GM19467 (cell line): ENCODE measurements at regions not wholly inside any gene's neighbourhood (a gene's known extent, or its start where the extent isn't known, plus 50 kb on each side); places are given as distances from the start of the nearest gene placed in this dataset.
"Not testable (repeated sequence)": the region's sequence is repeated elsewhere in the genome, so short reads cannot be mapped to it uniquely, and the experiment has no call there.

Experiments
- ATAC-seq: cut with Tn5 transposase; IDR thresholded peaks from one replicate; pipeline ENCODE4 v1.9.1; 2021; ENCODE audit warnings: mild to moderate bottlenecking, moderate library complexity; ENCODE audit not compliant: unreplicated experiment

DNA sequence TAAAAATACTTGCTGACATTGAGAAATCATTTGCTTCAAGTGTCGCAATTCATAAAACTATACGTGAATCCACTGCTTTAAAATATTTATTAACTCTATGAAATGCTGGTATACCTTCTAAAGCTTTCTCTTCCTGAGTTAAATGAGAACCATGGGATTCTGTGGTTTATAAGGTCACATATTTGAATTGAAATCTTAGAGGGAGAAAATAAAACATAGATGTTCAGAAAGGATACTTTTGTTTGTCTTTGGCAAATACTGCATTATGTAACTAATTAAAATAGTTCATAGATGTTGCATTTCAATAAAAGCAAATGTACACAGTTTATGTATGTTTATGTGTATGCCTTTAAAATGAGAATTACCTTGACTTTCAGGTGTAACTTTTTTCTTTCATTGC, 250.1 kb downstream of the FAM170A start:
- no peak for ATAC-seq

DNA sequence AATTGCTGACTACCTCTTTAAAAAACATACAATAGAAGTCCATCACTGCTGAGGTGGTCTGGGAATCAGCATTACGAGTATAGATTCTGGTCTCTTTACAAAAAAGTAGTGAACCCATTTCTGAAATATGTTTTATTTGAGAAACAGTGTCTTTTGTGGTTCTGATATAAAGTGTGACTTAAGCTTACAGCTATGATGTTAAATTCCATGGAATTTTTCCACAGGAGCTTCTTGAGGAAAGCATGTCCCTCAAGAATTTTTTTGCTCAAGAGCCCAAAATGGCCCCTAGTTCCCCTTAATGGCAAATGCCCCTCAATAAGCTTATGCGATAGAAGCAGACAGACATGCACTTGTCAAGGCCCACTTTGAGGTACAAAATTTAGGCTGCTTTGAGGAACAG, 265.7 kb downstream of the FAM170A start:
- no peak for ATAC-seq

DNA sequence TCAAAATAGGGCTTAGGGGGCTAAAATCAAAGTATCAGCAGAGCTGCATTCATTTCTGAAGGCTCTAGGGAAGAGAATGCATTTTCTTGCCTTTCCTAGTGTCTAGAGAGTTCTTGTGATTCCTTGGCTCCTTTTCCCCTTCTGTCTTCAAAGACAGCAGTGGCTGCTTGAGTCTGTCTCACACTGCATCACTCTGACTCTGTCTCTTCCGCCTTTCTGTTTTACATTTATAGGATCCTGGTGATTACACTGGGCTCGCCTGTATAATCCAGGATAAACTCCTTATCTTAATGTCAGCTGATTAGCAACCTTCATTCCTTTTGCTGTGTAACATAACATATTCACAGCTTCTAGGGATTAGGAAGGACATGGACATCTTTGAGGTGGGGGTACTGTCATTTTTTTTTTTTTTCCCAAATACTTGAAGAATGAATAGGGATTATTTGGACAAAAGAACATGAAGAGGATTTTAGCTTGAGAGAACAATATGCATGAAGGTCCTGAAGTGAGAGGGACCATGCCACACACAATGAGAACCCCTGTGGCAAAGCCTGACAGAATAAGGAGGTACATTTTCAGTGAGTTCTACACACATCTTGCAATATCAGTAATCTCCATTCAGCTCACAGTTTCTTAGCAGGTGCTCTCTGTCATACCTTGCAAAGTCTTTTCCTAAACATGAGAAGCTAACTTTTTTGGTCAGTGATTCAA, 267.6 kb downstream of the FAM170A start:
- ATAC-seq: no peak

DNA sequence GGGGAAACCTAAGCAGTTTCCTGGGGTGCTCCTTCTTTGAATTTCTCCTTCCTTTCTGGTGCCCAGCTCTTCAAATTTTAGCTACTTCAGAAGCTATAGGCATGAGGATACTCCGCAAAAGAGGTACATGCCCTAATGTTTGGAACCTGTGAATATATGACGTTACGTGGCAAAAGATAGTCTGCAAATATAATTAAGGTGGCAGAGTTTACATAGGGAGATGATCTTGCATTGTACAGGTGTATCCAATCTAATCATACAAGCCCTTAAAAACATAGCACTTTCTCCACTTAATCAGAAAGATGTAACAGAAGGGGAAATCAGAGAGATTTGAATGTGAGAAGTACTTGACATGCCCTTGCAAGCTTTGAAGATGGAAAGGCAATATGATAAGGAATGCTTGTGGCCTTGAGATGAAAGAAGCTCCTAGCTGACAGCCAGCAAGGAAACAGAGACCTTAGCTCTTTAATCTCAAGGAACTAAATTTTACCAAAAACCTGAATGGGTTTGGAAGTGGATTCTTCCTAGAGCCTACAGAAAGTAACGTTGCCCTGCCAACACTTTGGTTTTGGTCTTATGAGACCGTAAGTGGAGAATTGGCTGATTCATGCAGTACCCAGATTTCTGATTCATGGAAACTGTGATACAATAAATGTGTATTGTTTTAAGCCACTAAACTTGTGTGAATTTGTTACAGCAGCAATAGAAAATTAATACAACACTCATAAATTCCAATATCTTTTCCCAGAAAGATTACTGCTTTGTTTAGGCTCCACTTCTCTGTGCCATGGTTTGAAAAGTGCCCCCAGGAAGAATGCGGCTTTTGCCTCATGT, 268.4 kb downstream of the FAM170A start:
- no peak for ATAC-seq

- ATAC-seq: no peak
Measured at GRCh38 chr5:119899981-119900380, 270.6 kb downstream of the FAM170A start.

- ATAC-seq: no peak
Measured at GRCh38 chr5:119902593-119902992, 273.2 kb downstream of the FAM170A start.

DNA sequence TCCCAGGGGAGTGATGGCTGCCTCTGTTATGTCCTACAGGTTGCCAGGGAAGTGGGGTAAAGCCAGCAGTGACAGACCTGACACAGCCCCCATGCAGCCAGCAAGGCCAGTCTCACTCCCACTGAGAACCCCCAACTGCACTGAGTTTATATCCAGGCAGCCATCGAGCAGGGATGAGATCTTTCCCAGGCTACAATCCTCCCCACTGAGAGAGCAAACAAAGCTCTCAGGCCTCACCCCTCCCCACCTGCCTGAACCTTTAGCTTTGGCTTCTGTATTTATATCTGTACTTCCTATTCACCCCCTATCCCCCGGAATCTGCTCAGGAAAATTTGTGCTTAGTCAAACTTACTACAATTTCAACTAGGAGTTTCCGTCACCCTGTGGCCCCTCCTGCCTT, 284.1 kb downstream of the FAM170A start:
- no peak for ATAC-seq

- ATAC-seq: no peak
Measured at GRCh38 chr5:119919279-119919678, 289.9 kb downstream of the FAM170A start.

DNA sequence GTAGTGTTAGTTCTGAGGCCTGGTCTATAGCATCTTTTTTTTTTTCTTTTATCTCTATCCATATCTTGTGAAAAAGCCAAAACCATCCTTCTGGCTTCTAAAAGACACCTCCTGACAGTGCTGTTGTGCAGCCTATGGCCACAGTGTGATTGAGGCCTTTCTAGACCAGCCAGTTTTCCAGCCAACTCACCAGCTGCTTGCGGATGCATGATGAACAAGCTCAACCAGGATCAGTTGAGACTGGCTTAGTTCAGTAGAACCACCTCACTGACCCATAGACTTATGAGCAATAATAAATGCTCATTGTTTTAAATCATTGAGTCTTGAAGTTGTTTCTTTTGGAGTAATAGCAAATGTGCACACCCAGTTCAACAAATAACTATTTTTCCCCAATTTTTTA, 296.9 kb downstream of the FAM170A start:
- ATAC-seq: no peak

GRCh38 chr5:119928974-119929373, 299.6 kb downstream of the FAM170A start:
- ATAC-seq: no peak

DNA sequence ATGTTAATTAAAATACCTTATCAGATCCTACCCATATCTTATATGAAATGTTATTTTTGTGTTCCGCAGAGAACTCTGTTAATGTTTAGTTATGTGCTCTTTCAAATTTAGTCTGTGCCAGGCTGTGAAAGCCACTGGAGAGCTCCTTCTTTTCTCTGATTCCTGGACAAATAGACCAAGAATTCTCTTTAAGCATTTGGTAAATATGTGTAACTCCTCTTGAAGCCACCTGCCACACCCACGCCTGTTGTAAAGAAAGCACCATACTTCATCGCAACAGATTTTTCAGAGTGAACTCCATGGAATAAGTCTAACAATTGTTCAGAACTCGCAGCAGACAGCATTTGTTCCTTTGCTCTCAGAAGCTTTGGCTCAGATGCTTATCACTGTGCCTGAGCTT, 301.1 kb downstream of the FAM170A start:
- ATAC-seq: no peak

- no peak for ATAC-seq
Measured at GRCh38 chr5:119943148-119943547, 313.8 kb downstream of the FAM170A start.

DNA sequence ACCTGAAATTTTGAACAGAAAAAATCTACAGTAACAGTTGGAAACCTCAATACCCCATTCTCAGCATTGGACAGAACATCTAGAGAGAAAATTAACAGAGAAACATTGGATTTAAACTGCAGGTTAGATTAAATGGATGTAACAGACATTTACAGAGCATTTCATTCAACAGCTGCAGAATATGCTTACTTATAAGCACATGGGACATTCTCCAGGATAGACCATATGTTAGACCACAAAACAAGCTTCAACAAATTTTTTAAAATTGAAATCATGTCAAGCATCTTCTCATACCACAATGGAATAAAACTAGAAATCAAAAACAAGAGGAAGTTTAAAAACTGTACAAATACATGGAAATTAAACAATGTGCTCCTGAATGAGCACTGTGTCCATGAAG, 316.3 kb downstream of the FAM170A start:
- ATAC-seq: no peak

- ATAC-seq: no peak
Measured at GRCh38 chr5:119948162-119948561, 318.8 kb downstream of the FAM170A start.

GRCh38 chr5:119949426-119949999, 320.2 kb downstream of the FAM170A start:
- no peak for ATAC-seq

DNA sequence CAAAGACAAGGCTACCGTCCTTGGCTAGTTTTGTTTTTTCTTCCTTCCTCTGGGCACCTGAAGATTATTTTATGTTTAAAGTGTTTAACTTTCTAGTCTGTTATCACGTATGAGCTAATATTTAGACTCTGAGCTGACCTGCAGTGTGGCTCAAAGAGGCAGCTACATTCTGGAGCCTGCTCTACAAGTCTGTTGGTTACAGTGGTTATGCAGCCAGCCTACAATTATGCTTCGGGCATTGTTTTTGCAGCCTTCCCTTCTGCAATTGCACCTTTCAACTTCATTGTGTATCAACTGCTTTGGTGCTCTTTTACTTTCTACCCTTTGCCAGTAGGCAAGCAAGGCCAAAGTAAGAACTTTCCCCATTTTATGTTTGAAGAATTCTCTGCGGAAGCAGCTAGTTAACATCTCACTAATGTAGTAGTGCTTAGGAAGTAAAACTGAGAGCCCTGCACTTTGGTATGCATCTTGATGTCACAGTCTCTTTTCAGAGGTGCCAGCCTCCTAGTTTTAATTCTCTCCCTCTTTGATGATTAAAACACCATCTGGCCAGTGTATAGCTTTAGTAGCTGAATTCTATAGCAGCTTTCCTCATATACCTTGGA, 322.1 kb downstream of the FAM170A start:
- no peak for ATAC-seq

DNA sequence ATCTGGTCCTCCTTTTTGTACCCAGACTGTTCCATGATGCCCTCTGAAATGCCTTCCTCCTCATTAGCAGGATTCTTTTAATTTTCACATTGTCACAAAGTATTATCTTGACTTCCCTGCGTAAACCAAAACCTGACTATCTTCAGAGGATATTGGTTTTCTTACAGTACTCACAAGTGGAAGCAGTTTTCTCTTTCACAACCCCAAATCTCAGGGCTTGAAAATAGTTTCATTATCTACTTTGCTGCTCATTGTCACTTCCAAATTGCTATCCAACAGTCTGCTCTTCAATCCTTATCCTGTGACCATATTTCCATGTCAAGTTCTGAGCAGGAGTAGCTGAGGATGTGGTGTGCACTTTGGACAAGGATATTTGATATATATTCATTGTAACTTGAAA, 324.1 kb downstream of the FAM170A start:
- no peak for ATAC-seq

GRCh38 chr5:119954106-119954505, 324.7 kb downstream of the FAM170A start:
- no peak for ATAC-seq

GRCh38 chr5:119961993-119962392, 332.6 kb downstream of the FAM170A start:
- ATAC-seq: no peak

DNA sequence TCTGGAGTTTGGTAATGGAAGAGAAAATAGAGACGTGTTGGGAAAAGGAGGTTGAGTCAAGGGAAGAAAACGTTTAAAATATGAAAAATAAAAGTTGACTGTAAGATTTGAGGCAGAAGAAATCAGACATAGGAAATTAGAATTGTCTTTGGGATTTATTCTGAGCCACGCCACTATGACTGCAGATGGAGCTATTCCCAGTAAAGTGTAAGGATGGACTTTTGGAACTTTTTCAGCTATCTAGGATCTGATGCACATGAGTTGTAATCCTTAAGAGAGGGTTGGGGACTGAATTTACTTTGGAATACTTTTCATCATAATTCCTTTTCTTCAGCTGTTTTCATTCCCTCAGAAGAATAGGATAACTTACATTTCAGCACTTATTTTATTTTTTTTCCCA, 336.7 kb downstream of the FAM170A start:
- ATAC-seq: no peak

DNA sequence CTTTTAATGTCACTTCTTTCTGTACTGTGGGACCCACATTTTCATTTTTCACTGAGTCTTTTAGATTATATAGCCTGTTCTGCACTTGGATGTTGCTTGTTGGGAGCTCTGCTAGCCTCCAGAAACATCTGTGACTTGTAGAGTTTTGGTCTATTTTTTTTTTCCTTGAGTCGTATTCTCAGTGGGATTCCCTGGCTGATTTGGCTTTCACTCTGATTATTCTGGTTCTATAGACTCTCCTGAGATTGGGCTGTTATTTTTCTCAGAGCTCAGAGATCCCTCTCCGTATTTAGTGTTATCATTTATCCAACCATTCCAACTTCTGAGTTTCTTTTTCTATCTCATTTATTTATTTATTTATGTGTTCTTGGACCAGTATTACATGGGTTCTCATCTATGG, 339.3 kb downstream of the FAM170A start:
- no peak for ATAC-seq

DNA sequence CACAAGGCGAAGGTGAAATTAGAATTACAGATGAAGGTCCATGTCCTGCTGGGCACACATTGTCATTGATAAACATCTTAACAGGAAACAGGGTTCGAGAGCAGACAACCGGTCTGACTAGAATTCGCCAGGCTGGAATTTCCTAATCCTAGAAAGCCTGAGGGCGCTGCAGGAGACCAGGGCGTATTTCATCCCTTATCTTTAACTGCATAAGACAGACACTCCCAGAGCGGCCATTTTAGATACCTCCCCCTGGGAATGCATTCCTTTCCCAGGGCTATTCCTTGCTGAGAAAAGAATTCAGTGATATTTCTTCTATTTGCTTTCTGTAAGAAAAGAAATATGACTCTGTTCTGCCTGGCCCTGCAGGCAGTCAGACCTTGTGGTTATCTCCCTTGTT, 357.7 kb downstream of the FAM170A start:
- not testable (repeated sequence) for ATAC-seq
